ENCODE measurements at regions not wholly inside any gene's neighbourhood (a gene's known extent, or its start where the extent isn't known, plus 50 kb on each side); places are given as distances from the start of the nearest gene placed in this dataset.

- FAIRE-seq (no peak), DNase-seq (ENCODE audit: low read depth) (no peak)
- Histone ChIP-seq H3K9me3 (ENCODE audit: insufficient read depth, low read depth, low read length) (no peaks in the 10 kb centered on the region), H3K4me3 (ENCODE audit: insufficient read depth, low read depth, low read length) (no peak overlapping the region), H3K4me2 (ENCODE audit: low read length) (no peak overlapping the region), H3K4me1 (ENCODE audit: insufficient read depth, low read length) (peaks cover 11% of the 10 kb centered on the region), H3K36me3 (ENCODE audit: insufficient read depth, low read length) (no peaks in the 10 kb centered on the region), H4K20me1 (ENCODE audit: insufficient read depth, low read length) (no peaks in the 10 kb centered on the region), H2AFZ (ENCODE audit: low read depth, low read length) (no peak overlapping the region), H3K27me3 (ENCODE audit: insufficient read depth, low read length) (no peaks in the 10 kb centered on the region), H3K27ac (ENCODE audit: low read depth, low read length) (no peak overlapping the region), H3K9ac (ENCODE audit: low read length) (no peak overlapping the region), H3K79me2 (ENCODE audit: insufficient read depth, low read length) (no peaks in the 10 kb centered on the region)
- Mint-ChIP-seq H3K4me3 (ENCODE audit: unreplicated experiment) (no peak overlapping the region), H3K36me3 (ENCODE audit: low read depth, unreplicated experiment) (peaks cover 4% of the 10 kb centered on the region), H3K4me1 (ENCODE audit: low read depth, unreplicated experiment) (peaks cover 39% of the 10 kb centered on the region), H3K27ac (ENCODE audit: unreplicated experiment) (no peak overlapping the region), H3K27me3 (ENCODE audit: low read depth, unreplicated experiment) (no peaks in the 10 kb centered on the region), H3K9me3 (ENCODE audit: unreplicated experiment) (peaks cover 3% of the 10 kb centered on the region)
- no peak for TF ChIP-seq EZH2 (IDR thresholded peaks at IDR 0.05; ENCODE audit: insufficient read depth, low read length)
- TF ChIP-seq CTCF (IDR thresholded peaks at IDR 0.05; ENCODE audit: insufficient read depth, low read depth, low read length) = no peak
These were observed 129.4 kb upstream of the VLDLR start for GRCh38 chr9:2492161-2492560.

- no peaks in the 10 kb centered on the region for H3K9me3 ChIP-seq (ENCODE audit: insufficient read depth, low read depth, low read length)
- H3K27ac ChIP-seq (ENCODE audit: low read depth, low read length) = no peak overlapping the region
- no peaks in the 10 kb centered on the region for H3K27me3 Mint-ChIP-seq (ENCODE audit: low read depth, unreplicated experiment)
- FAIRE-seq (peak; percentile 69), DNase-seq (ENCODE audit: low read depth) (peak; percentile 18)
- no peaks in the 10 kb centered on the region for H3K36me3 ChIP-seq (ENCODE audit: insufficient read depth, low read length)
- no peak overlapping the region for H3K9ac ChIP-seq (ENCODE audit: low read length)
- TF ChIP-seq EZH2 (IDR thresholded peaks at IDR 0.05; ENCODE audit: insufficient read depth, low read length) (no peak), CTCF (IDR thresholded peaks at IDR 0.05; ENCODE audit: insufficient read depth, low read depth, low read length) (no peak)
- H3K9me3 Mint-ChIP-seq (ENCODE audit: unreplicated experiment) = no peaks in the 10 kb centered on the region
- no peak overlapping the region for H3K4me2 ChIP-seq (ENCODE audit: low read length)
- no peaks in the 10 kb centered on the region for H3K79me2 ChIP-seq (ENCODE audit: insufficient read depth, low read length)
- H3K36me3 Mint-ChIP-seq (ENCODE audit: low read depth, unreplicated experiment) = peaks cover 4% of the 10 kb centered on the region
- H3K27ac Mint-ChIP-seq (ENCODE audit: unreplicated experiment) = no peak overlapping the region
- no peaks in the 10 kb centered on the region for H3K27me3 ChIP-seq (ENCODE audit: insufficient read depth, low read length)
- no peak overlapping the region for H3K4me3 ChIP-seq (ENCODE audit: insufficient read depth, low read depth, low read length)
- H2AFZ ChIP-seq (ENCODE audit: low read depth, low read length) = no peak overlapping the region
- no peak overlapping the region for H3K4me3 Mint-ChIP-seq (ENCODE audit: unreplicated experiment)
- H4K20me1 ChIP-seq (ENCODE audit: insufficient read depth, low read length) = no peaks in the 10 kb centered on the region
- H3K4me1 ChIP-seq (ENCODE audit: insufficient read depth, low read length) = peaks cover 11% of the 10 kb centered on the region
- peaks cover 39% of the 10 kb centered on the region for H3K4me1 Mint-ChIP-seq (ENCODE audit: low read depth, unreplicated experiment)
These were observed 128.5 kb upstream of the VLDLR start for GRCh38 chr9:2493109-2493508.

GRCh38 chr9:2493529-2493928 is 128.1 kb upstream of the VLDLR start:
- Mint-ChIP-seq H3K27ac (ENCODE audit: unreplicated experiment) (no peak overlapping the region), H3K27me3 (ENCODE audit: low read depth, unreplicated experiment) (no peaks in the 10 kb centered on the region), H3K9me3 (ENCODE audit: unreplicated experiment) (no peaks in the 10 kb centered on the region), H3K36me3 (ENCODE audit: low read depth, unreplicated experiment) (peaks cover 4% of the 10 kb centered on the region), H3K4me1 (ENCODE audit: low read depth, unreplicated experiment) (peaks cover 39% of the 10 kb centered on the region), H3K4me3 (ENCODE audit: unreplicated experiment) (no peak overlapping the region)
- Histone ChIP-seq H3K27ac (ENCODE audit: low read depth, low read length) (no peak overlapping the region), H3K79me2 (ENCODE audit: insufficient read depth, low read length) (no peaks in the 10 kb centered on the region), H3K36me3 (ENCODE audit: insufficient read depth, low read length) (no peaks in the 10 kb centered on the region), H3K9ac (ENCODE audit: low read length) (no peak overlapping the region), H3K27me3 (ENCODE audit: insufficient read depth, low read length) (no peaks in the 10 kb centered on the region), H3K4me2 (ENCODE audit: low read length) (no peak overlapping the region), H3K4me1 (ENCODE audit: insufficient read depth, low read length) (peaks cover 11% of the 10 kb centered on the region), H3K9me3 (ENCODE audit: insufficient read depth, low read depth, low read length) (no peaks in the 10 kb centered on the region), H2AFZ (ENCODE audit: low read depth, low read length) (no peak overlapping the region), H3K4me3 (ENCODE audit: insufficient read depth, low read depth, low read length) (no peak overlapping the region), H4K20me1 (ENCODE audit: insufficient read depth, low read length) (no peaks in the 10 kb centered on the region)
- FAIRE-seq (no peak), DNase-seq (ENCODE audit: low read depth) (no peak)
- TF ChIP-seq CTCF (IDR thresholded peaks at IDR 0.05; ENCODE audit: insufficient read depth, low read depth, low read length) (no peak), EZH2 (IDR thresholded peaks at IDR 0.05; ENCODE audit: insufficient read depth, low read length) (no peak)

Data from astrocyte (in vitro differentiated cells and primary cell).